ENCODE measurements at regions not wholly inside any gene's neighbourhood (a gene's known extent, or its start where the extent isn't known, plus 50 kb on each side); places are given as distances from the start of the nearest gene placed in this dataset.

- no peak for DNase-seq (ENCODE audit: low read depth, low spot score)
- RAD21 ChIA-PET (ENCODE audit: low non-redundant PET in 1 of 2, low total read pairs in 2 of 2, uncharacterized antibody in 2 of 2, unreplicated experiment in 2 of 2), result no interaction called here
- TF ChIP-seq FOSL1 (IDR thresholded peaks at IDR 0.05; ENCODE audit: low read depth) (no peak), ZFX (IDR thresholded peaks at IDR 0.05) (no peak), TCF7L2 (IDR thresholded peaks at IDR 0.05; ENCODE audit: borderline replicate concordance, extremely low read depth, insufficient read depth, insufficient read length) (no peak)
- POLR2A ChIA-PET, result no interaction called here
- H3K4me1 ChIP-seq (ENCODE audit: control insufficient read depth in 1 of 2, insufficient read depth in 2 of 2, low read length in 2 of 2), result no peaks in the 10 kb centered on the region
- H3K9me3 ChIP-seq (ENCODE audit: control insufficient read depth in 1 of 2, insufficient read depth in 1 of 2, low read depth in 1 of 2, low read length in 2 of 2), result no peaks in the 10 kb centered on the region
- H3K79me2 ChIP-seq (ENCODE audit: insufficient read depth, low read length), result no peaks in the 10 kb centered on the region
- H2AFZ ChIP-seq (ENCODE audit: low read depth, low read length, poor library complexity, severe bottlenecking), result no peak overlapping the region
- no peak for ATAC-seq
- H3K27ac ChIP-seq (ENCODE audit: low read depth, low read length), result no peak overlapping the region
- H4K20me1 ChIP-seq (ENCODE audit: insufficient read depth), result no peaks in the 10 kb centered on the region
- intact Hi-C loops (cut with micrococcal nuclease), result no loop called here
- no peak overlapping the region for H3K4me2 ChIP-seq (ENCODE audit: low read length)
- no TSS peak for BruUV-seq (replicated peaks)
- no peak overlapping the region for H3K4me3 ChIP-seq (replicated peaks in 1 of 2; ENCODE audit: low read depth in 1 of 2, low read length in 2 of 2)
- no peaks in the 10 kb centered on the region for H3K9me2 ChIP-seq (ENCODE audit: insufficient read depth)
- CTCF ChIA-PET, result no interaction called here
- no peaks in the 10 kb centered on the region for H3K27me3 ChIP-seq (ENCODE audit: insufficient read depth, low read length)
- H3K36me3 ChIP-seq (ENCODE audit: control insufficient read depth in 1 of 2, insufficient read depth in 2 of 2, low read length in 2 of 2), result no peaks in the 10 kb centered on the region
- no peak overlapping the region for H3K9ac ChIP-seq (ENCODE audit: low read length)
Measured at GRCh38 chr7:54811846-54812254, 52.8 kb upstream of the SEC61G start.

- TF ChIP-seq CBX3 (IDR thresholded peaks at IDR 0.05; ENCODE audit: low read depth), result no peak
- no peak for TF ChIP-seq JUND (IDR thresholded peaks at IDR 0.05)
- no peak for TF ChIP-seq ZNF274 (IDR thresholded peaks at IDR 0.05; ENCODE audit: low read depth, low read length)
- TF ChIP-seq FOSL1 (IDR thresholded peaks at IDR 0.05; ENCODE audit: low read depth), result no peak
- TF ChIP-seq ZFX (IDR thresholded peaks at IDR 0.05), result no peak
- TF ChIP-seq EGR1 (IDR thresholded peaks at IDR 0.05; ENCODE audit: low read depth), result no peak
- no peak for TF ChIP-seq SP1 (IDR thresholded peaks at IDR 0.05; ENCODE audit: low read depth)
- ATAC-seq, result no peak
- H4K20me1 ChIP-seq (ENCODE audit: insufficient read depth), result no peaks in the 10 kb centered on the region
- H3K4me1 ChIP-seq (ENCODE audit: control insufficient read depth in 1 of 2, insufficient read depth in 2 of 2, low read length in 2 of 2), result peaks cover 0 to 5% of the 10 kb centered on the region in 2 experiments; a peak in 1 of 4 replicates
- ChIA-PET POLR2A (interaction anchor here (1.4 kb wide), 1 partner anchor 19 kb away, joined by 5 read pairs; no protein-coding TSS in a partner anchor), CTCF (no interaction called here), RAD21 (ENCODE audit: low non-redundant PET in 1 of 2, low total read pairs in 2 of 2, uncharacterized antibody in 2 of 2, unreplicated experiment in 2 of 2) (no interaction called here)
- H3K27me3 ChIP-seq (ENCODE audit: insufficient read depth, low read length), result no peaks in the 10 kb centered on the region
- no peak for DNase-seq (ENCODE audit: low read depth, low spot score)
- H3K4me2 ChIP-seq (ENCODE audit: low read length), result no peak overlapping the region
- H3K9me3 ChIP-seq (ENCODE audit: control insufficient read depth in 1 of 2, insufficient read depth in 1 of 2, low read depth in 1 of 2, low read length in 2 of 2), result no peaks in the 10 kb centered on the region
- H2AFZ ChIP-seq (ENCODE audit: low read depth, low read length, poor library complexity, severe bottlenecking), result no peak overlapping the region
- no peak overlapping the region for H3K4me3 ChIP-seq (replicated peaks in 1 of 2; ENCODE audit: low read depth in 1 of 2, low read length in 2 of 2)
- no peaks in the 10 kb centered on the region for H3K9me2 ChIP-seq (ENCODE audit: insufficient read depth)
- intact Hi-C loops (cut with micrococcal nuclease), result no loop called here
- no peak overlapping the region for H3K9ac ChIP-seq (ENCODE audit: low read length)
- H3K36me3 ChIP-seq (ENCODE audit: control insufficient read depth in 1 of 2, insufficient read depth in 2 of 2, low read length in 2 of 2), result no peaks in the 10 kb centered on the region
- no TSS peak for BruUV-seq (replicated peaks)
- no peaks in the 10 kb centered on the region for H3K79me2 ChIP-seq (ENCODE audit: insufficient read depth, low read length)
- H3K27ac ChIP-seq (ENCODE audit: low read depth, low read length), result no peak overlapping the region
Measured at GRCh38 chr7:54812756-54813322, 53.8 kb upstream of the SEC61G start.
